OCI-LY1 (cell line): ENCODE measurements at regions not wholly inside any gene's neighbourhood (a gene's known extent, or its start where the extent isn't known, plus 50 kb on each side); places are given as distances from the start of the nearest gene placed in this dataset.

ENCODE experiments used
- H2AFZ ChIP-seq: fragments of 200-600 bp; sonication (generic), shearing (Covaris generic); 2 replicates; pipeline ENCODE4 v1.6.0; 2014; ENCODE audit warnings: antibody characterized with exemption, mild to moderate bottlenecking, low read length
- H3F3A ChIP-seq: fragments of 200-600 bp; sonication (generic), shearing (Covaris generic); 2 replicates; pipeline ENCODE4 v1.6.0; 2014; ENCODE audit warnings: mild to moderate bottlenecking, antibody characterized with exemption, low read length, moderate library complexity; ENCODE audit not compliant: insufficient read depth
- H3K27ac ChIP-seq: fragments of 200-600 bp; sonication (generic); 2 replicates; pipeline ENCODE4 v1.5.1; 2014; ENCODE audit warnings: low read length, mixed run types, mild to moderate bottlenecking, low read depth; ENCODE audit not compliant: poor library complexity, severe bottlenecking
- H3K27me3 ChIP-seq: fragments of 200-600 bp; sonication (generic); 2 replicates; pipeline ENCODE4 v1.6.0; 2014; ENCODE audit warnings: antibody characterized with exemption, mild to moderate bottlenecking, low read length, moderate library complexity; ENCODE audit not compliant: insufficient read depth
- H3K36me3 ChIP-seq: fragments of 200-600 bp; sonication (generic); 2 replicates; pipeline ENCODE4 v1.6.1; 2014; ENCODE audit warnings: mild to moderate bottlenecking, antibody characterized with exemption, low read length, moderate library complexity, mixed read lengths; ENCODE audit not compliant: insufficient read depth
- H3K4me1 ChIP-seq: fragments of 200-600 bp; sonication (generic); 2 replicates; pipeline ENCODE4 v1.5.1; 2014; ENCODE audit warnings: mild to moderate bottlenecking, low read length, moderate library complexity; ENCODE audit not compliant: insufficient read depth, severe bottlenecking
- H3K4me2 ChIP-seq: fragments of 200-600 bp; sonication (generic), shearing (Covaris generic); 2 replicates; pipeline ENCODE4 v1.6.1; 2014; ENCODE audit warnings: low read length
- H3K4me3 ChIP-seq: fragments of 200-600 bp; sonication (generic); 2 replicates; pipeline ENCODE4 v1.5.1; 2014; ENCODE audit warnings: low read length, low read depth, mild to moderate bottlenecking, mixed read lengths; ENCODE audit not compliant: poor library complexity, severe bottlenecking
- H3K79me2 ChIP-seq: fragments of 200-600 bp; shearing (Covaris generic); 2 replicates; pipeline ENCODE4 v1.6.1; 2016; ENCODE audit warnings: mixed run types, low read length, mixed read lengths; ENCODE audit not compliant: insufficient read depth
- H3K9ac ChIP-seq: fragments of 200-600 bp; sonication (generic), shearing (Covaris generic); 2 replicates; pipeline ENCODE4 v1.6.1; 2014; ENCODE audit warnings: mild to moderate bottlenecking, low read length, mixed read lengths
- H3K9me2 ChIP-seq: fragments of 200-600 bp; sonication (generic), shearing (Covaris generic); 2 replicates; pipeline ENCODE4 v1.6.1; 2014; ENCODE audit warnings: low read depth, mild to moderate bottlenecking, low read length, mixed read lengths
- H3K9me3 ChIP-seq: fragments of 200-600 bp; shearing (Covaris generic); 2 replicates; pipeline ENCODE4 v1.6.1; 2014; ENCODE audit warnings: low read length, mixed read lengths
- H4K20me1 ChIP-seq: fragments of 200-600 bp; sonication (generic), shearing (Covaris generic); 2 replicates; pipeline ENCODE4 v1.6.0; 2016; ENCODE audit warnings: mild to moderate bottlenecking, low read length; ENCODE audit not compliant: insufficient read depth
- CTCF ChIP-seq: fragments of 200-600 bp; sonication (generic), shearing (Covaris generic); IDR thresholded peaks from 2 replicates; pipeline ENCODE4 v1.5.1; 2017; ENCODE audit warnings: mild to moderate bottlenecking, antibody characterized with exemption, low read length, moderate library complexity, mixed read lengths
- EZH2 ChIP-seq: fragments of 200-600 bp; sonication (generic), shearing (Covaris generic); IDR thresholded peaks from 2 replicates; pipeline ENCODE4 v1.8.0; 2017; ENCODE audit warnings: borderline replicate concordance, mixed run types, mild to moderate bottlenecking, antibody characterized with exemption, low read length, moderate library complexity, mixed read lengths

- Histone ChIP-seq H3K36me3 (no peaks in the 10 kb centered on the region), H3K4me3 (no peak overlapping the region), H3K9me3 (no peaks in the 10 kb centered on the region), H3K27me3 (peaks cover 11% of the 10 kb centered on the region; the same call in 1 of the 2 replicates), H3K4me1 (peaks cover 7% of the 10 kb centered on the region), H3K27ac (no peak overlapping the region), H2AFZ (no peak overlapping the region), H4K20me1 (no peaks in the 10 kb centered on the region), H3K9me2 (no peaks in the 10 kb centered on the region), H3F3A (no peaks in the 10 kb centered on the region), H3K9ac (no peak overlapping the region), H3K4me2 (no peak overlapping the region), H3K79me2 (no peaks in the 10 kb centered on the region)
- no peak for TF ChIP-seq EZH2
- TF ChIP-seq CTCF, result no peak
Measured at GRCh38 chr15:89405494-89405893, 70.9 kb upstream of the POLG start.

GRCh38 chr15:89404023-89404422, 69.4 kb upstream of the POLG start:
- Histone ChIP-seq H3F3A (no peaks in the 10 kb centered on the region), H3K9ac (no peak overlapping the region), H3K9me2 (no peaks in the 10 kb centered on the region), H3K4me1 (peaks cover 19% of the 10 kb centered on the region), H3K79me2 (no peaks in the 10 kb centered on the region), H2AFZ (no peak overlapping the region), H3K4me2 (no peak overlapping the region), H3K27ac (no peak overlapping the region), H3K9me3 (no peaks in the 10 kb centered on the region), H3K4me3 (no peak overlapping the region), H4K20me1 (no peaks in the 10 kb centered on the region), H3K36me3 (no peaks in the 10 kb centered on the region), H3K27me3 (0 out of 2 replicates have a peak, but pooled peaks cover 12% of the 10 kb centered on the region)
- TF ChIP-seq EZH2 (no peak), CTCF (no peak)

- Histone ChIP-seq H3K4me1 (peaks cover 19% of the 10 kb centered on the region), H4K20me1 (no peaks in the 10 kb centered on the region), H3K36me3 (no peaks in the 10 kb centered on the region), H3K9me3 (no peaks in the 10 kb centered on the region), H3K4me3 (no peak overlapping the region), H3K9ac (no peak overlapping the region), H3F3A (no peaks in the 10 kb centered on the region), H3K4me2 (no peak overlapping the region), H2AFZ (no peak overlapping the region), H3K27me3 (0 out of 2 replicates have a peak, but pooled peaks cover 12% of the 10 kb centered on the region), H3K27ac (no peak overlapping the region), H3K79me2 (no peaks in the 10 kb centered on the region), H3K9me2 (no peaks in the 10 kb centered on the region)
- TF ChIP-seq CTCF (no peak), EZH2 (no peak)
Measured at GRCh38 chr15:89402518-89402805, 67.8 kb upstream of the POLG start.
